ENCODE measurements at regions not wholly inside any gene's neighbourhood (a gene's known extent, or its start where the extent isn't known, plus 50 kb on each side); places are given as distances from the start of the nearest gene placed in this dataset.

- intact Hi-C loops (cut with micrococcal nuclease) = no loop called here
Observed at GRCh38 chr14:23723911-23724310, 87.7 kb downstream of the DHRS2 start.

GRCh38 chr14:23725528-23725927, 89.4 kb downstream of the DHRS2 start:
- Histone ChIP-seq H3K4me3 (replicated peaks in 1 of 3; ENCODE audit: low read depth in 2 of 3, low read length in 3 of 3) (no peak overlapping the region), H4K20me1 (ENCODE audit: insufficient read depth, low read length) (no peaks in the 10 kb centered on the region), H3K4me1 (ENCODE audit: control insufficient read depth in 1 of 2, insufficient read depth in 2 of 2, low read length in 2 of 2) (no peaks in the 10 kb centered on the region), H3K27me3 (ENCODE audit: control insufficient read depth in 2 of 2, insufficient read depth in 2 of 2, low read length in 2 of 2) (no peaks in the 10 kb centered on the region), H3K27ac (ENCODE audit: low read depth in 1 of 2, low read length in 2 of 2) (no peak overlapping the region), H3K79me2 (ENCODE audit: insufficient read depth, low read length) (no peaks in the 10 kb centered on the region), H3K9me3 (replicated peaks in 1 of 2; ENCODE audit: control insufficient read depth in 1 of 2, insufficient read depth in 1 of 2, low read length in 2 of 2) (no peaks in the 10 kb centered on the region), H3K9ac (ENCODE audit: insufficient read depth, low read length, poor library complexity, severe bottlenecking) (no peak overlapping the region), H3K36me3 (replicated peaks in 1 of 2; ENCODE audit: control insufficient read depth in 1 of 2, insufficient read depth in 2 of 2, low read length in 2 of 2) (no peaks in the 10 kb centered on the region), H2AFZ (ENCODE audit: insufficient read depth, low read depth, low read length, poor library complexity, severe bottlenecking) (no peak overlapping the region), H3K4me2 (replicated peaks; ENCODE audit: extremely low read depth, low read length, poor library complexity, severe bottlenecking) (no peak overlapping the region)
- Mint-ChIP-seq H3K4me1 (no peaks in the 10 kb centered on the region), H3K27me3 (ENCODE audit: low read depth in 3 of 3) (peaks cover 0 to 3% (median 1%) of the 10 kb centered on the region in 3 donors), H3K36me3 (no peaks in the 10 kb centered on the region), H3K9me3 (peaks cover 0 to 4% (median 0%) of the 10 kb centered on the region in 7 donors), H3K27ac (no peak overlapping the region), H3K4me3 (no peak overlapping the region)
- TF ChIP-seq, protein P1, sequence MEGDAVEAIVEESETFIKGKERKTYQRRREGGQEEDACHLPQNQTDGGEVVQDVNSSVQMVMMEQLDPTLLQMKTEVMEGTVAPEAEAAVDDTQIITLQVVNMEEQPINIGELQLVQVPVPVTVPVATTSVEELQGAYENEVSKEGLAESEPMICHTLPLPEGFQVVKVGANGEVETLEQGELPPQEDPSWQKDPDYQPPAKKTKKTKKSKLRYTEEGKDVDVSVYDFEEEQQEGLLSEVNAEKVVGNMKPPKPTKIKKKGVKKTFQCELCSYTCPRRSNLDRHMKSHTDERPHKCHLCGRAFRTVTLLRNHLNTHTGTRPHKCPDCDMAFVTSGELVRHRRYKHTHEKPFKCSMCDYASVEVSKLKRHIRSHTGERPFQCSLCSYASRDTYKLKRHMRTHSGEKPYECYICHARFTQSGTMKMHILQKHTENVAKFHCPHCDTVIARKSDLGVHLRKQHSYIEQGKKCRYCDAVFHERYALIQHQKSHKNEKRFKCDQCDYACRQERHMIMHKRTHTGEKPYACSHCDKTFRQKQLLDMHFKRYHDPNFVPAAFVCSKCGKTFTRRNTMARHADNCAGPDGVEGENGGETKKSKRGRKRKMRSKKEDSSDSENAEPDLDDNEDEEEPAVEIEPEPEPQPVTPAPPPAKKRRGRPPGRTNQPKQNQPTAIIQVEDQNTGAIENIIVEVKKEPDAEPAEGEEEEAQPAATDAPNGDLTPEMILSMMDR (IDR thresholded peaks at IDR 0.05) = no peak
- intact Hi-C loops (cut with micrococcal nuclease) = loop anchor here (5.0 kb wide), 2 partner anchors 187 to 202 kb away; no protein-coding TSS in a partner anchor
- WGBS (ENCODE audit: insufficient coverage) = 100% methylated on average over 2 of the region's 3 CpGs
- no peak for DNase-seq

More at GRCh38 chr14:23723911-23724310, 87.7 kb downstream of the DHRS2 start:
- Mint-ChIP-seq H3K4me3 (no peak overlapping the region), H3K27ac (no peak overlapping the region), H3K36me3 (no peaks in the 10 kb centered on the region), H3K27me3 (ENCODE audit: low read depth in 3 of 3) (peaks cover 1 to 3% (median 2%) of the 10 kb centered on the region in 3 donors), H3K9me3 (peaks cover 0 to 4% (median 0%) of the 10 kb centered on the region in 7 donors), H3K4me1 (no peaks in the 10 kb centered on the region)
- no CpG with 5 or more reads among the region's 3 CpGs for WGBS (ENCODE audit: insufficient coverage)
- H3K36me3 ChIP-seq (replicated peaks in 1 of 2; ENCODE audit: control insufficient read depth in 1 of 2, insufficient read depth in 2 of 2, low read length in 2 of 2) = no peaks in the 10 kb centered on the region
- no peak overlapping the region for H3K27ac ChIP-seq (ENCODE audit: low read depth in 1 of 2, low read length in 2 of 2)
- H3K9ac ChIP-seq (ENCODE audit: insufficient read depth, low read length, poor library complexity, severe bottlenecking) = no peak overlapping the region
- H3K4me2 ChIP-seq (replicated peaks; ENCODE audit: extremely low read depth, low read length, poor library complexity, severe bottlenecking) = no peak overlapping the region
- TF ChIP-seq, protein P1 (IDR thresholded peaks at IDR 0.05) = no peak
- H3K4me1 ChIP-seq (ENCODE audit: control insufficient read depth in 1 of 2, insufficient read depth in 2 of 2, low read length in 2 of 2) = no peaks in the 10 kb centered on the region
- no peaks in the 10 kb centered on the region for H3K79me2 ChIP-seq (ENCODE audit: insufficient read depth, low read length)
- no peaks in the 10 kb centered on the region for H3K9me3 ChIP-seq (replicated peaks in 1 of 2; ENCODE audit: control insufficient read depth in 1 of 2, insufficient read depth in 1 of 2, low read length in 2 of 2)
- DNase-seq = no peak
- H3K4me3 ChIP-seq (replicated peaks in 1 of 3; ENCODE audit: low read depth in 2 of 3, low read length in 3 of 3) = no peak overlapping the region
- H3K27me3 ChIP-seq (ENCODE audit: control insufficient read depth in 2 of 2, insufficient read depth in 2 of 2, low read length in 2 of 2) = no peaks in the 10 kb centered on the region
- H4K20me1 ChIP-seq (ENCODE audit: insufficient read depth, low read length) = no peaks in the 10 kb centered on the region
- no peak overlapping the region for H2AFZ ChIP-seq (ENCODE audit: insufficient read depth, low read depth, low read length, poor library complexity, severe bottlenecking)

Measured in CD14-positive monocyte (primary cell).